ENCODE measurements at regions not wholly inside any gene's neighbourhood (a gene's known extent, or its start where the extent isn't known, plus 50 kb on each side); places are given as distances from the start of the nearest gene placed in this dataset.

DNA sequence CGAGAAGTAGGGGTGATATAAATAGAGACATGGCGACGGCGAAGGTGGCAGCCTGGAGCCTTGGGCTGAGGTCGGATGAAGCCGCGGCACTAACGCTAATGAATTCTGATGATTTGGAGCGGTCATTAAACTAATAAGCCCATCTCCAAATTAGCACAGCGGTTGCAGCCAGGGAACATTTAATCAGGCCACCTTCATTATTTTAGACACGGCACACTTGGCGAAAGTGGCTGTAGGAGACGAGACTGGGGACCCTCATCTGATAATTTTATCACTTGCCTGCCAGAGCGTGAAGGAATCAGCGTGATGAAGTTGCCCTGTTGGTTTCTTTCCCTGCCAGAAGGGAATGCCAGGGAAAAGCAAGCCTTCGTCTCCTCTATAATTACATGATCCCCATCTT lies 664.3 kb upstream of the TBX3 start:
- Histone ChIP-seq H3K79me2 (ENCODE audit: insufficient read depth) (no peaks in the 10 kb centered on the region), H3K27me3 (replicated peaks; ENCODE audit: insufficient read depth) (no peaks in the 10 kb centered on the region), H3K36me3 (ENCODE audit: low read depth) (no peaks in the 10 kb centered on the region), H3K4me1 (ENCODE audit: insufficient read depth) (peaks cover 13% of the 10 kb centered on the region), H3K9me2 (ENCODE audit: insufficient read depth) (no peaks in the 10 kb centered on the region), H2AFZ (no peak overlapping the region), H3K9me3 (ENCODE audit: low read depth) (no peaks in the 10 kb centered on the region), H4K20me1 (ENCODE audit: insufficient read depth) (no peaks in the 10 kb centered on the region), H3K4me3 (no peak overlapping the region), H3K27ac (no peak overlapping the region), H3K9ac (no peak overlapping the region), H3K4me2 (ENCODE audit: unreplicated experiment) (no peak overlapping the region), H3F3A (ENCODE audit: insufficient read depth) (peaks cover 14% of the 10 kb centered on the region; the same call in 1 of the 2 replicates)
- DNase-seq, result no peak
- in situ Hi-C loops (cut with MboI), result no loop called here
- TF ChIP-seq EZH2 (IDR thresholded peaks at IDR 0.05; ENCODE audit: insufficient read depth, poor library complexity, severe bottlenecking), result no peak
- no peak for TF ChIP-seq EZH2phosphoT487 (IDR thresholded peaks at IDR 0.05; ENCODE audit: insufficient read depth, low read depth)
- 97% methylated on average over 16 of the region's 16 CpGs for WGBS, 2 experiments (ENCODE audit: low coverage in 1 of 2, low lambda C conversion rate in 2 of 2, missing lambda C conversion rate in 2 of 2)

DNA sequence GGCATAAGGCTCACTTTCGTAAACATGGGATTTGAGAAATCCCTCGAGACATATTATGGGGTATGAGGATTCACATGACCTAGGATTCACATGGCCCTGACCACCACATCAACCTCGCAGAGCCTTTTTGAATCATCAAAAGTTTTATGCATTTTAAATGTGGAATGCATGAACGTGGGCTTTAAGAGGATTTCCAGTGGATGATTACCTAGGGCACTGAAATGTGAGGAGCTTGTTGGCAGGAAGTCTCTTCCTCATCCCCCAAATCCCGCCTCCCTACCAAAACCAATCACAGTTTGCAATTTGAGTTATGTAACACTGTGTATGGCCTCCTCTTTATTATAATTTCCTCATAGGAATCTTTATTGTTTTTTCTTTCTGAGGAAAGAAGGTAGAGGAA lies 659.6 kb upstream of the TBX3 start:
- Histone ChIP-seq H3K4me1 (ENCODE audit: insufficient read depth) (peaks cover 15% of the 10 kb centered on the region), H3K36me3 (ENCODE audit: low read depth) (no peaks in the 10 kb centered on the region), H3F3A (ENCODE audit: insufficient read depth) (peaks cover 20% of the 10 kb centered on the region), H3K9ac (no peak overlapping the region), H3K9me3 (ENCODE audit: low read depth) (no peaks in the 10 kb centered on the region), H3K27ac (no peak overlapping the region), H3K4me2 (ENCODE audit: unreplicated experiment) (no peak overlapping the region), H3K4me3 (no peak overlapping the region), H4K20me1 (ENCODE audit: insufficient read depth) (no peaks in the 10 kb centered on the region), H3K79me2 (ENCODE audit: insufficient read depth) (no peaks in the 10 kb centered on the region), H3K9me2 (ENCODE audit: insufficient read depth) (no peaks in the 10 kb centered on the region), H3K27me3 (replicated peaks; ENCODE audit: insufficient read depth) (no peaks in the 10 kb centered on the region), H2AFZ (no peak overlapping the region)
- DNase-seq, result no peak
- no peak for TF ChIP-seq EZH2 (IDR thresholded peaks at IDR 0.05; ENCODE audit: insufficient read depth, poor library complexity, severe bottlenecking)
- in situ Hi-C loops (cut with MboI), result no loop called here
- WGBS, 2 experiments (ENCODE audit: low coverage in 1 of 2, low lambda C conversion rate in 2 of 2, missing lambda C conversion rate in 2 of 2), result 95 to 99% methylated on average over 5 of the region's 5 CpGs

DNA sequence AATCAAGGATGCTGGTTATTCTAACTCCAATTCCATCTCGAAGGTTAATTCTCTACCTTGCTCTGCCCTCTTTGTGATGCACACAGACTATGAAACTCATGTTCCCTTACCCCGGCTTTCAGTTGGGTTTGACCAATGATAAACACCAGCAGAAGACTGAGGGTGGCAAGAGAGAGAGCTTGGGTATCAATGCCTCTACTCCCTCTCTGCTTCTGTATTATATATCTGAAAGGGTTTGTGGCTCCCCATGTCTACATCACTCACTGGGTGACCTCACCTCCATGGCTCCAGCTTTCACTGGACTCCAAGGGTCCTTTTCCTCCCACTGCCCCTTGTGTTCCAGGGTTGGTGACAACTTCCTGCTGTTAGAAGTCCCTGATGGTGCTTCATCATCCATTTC lies 659.0 kb upstream of the TBX3 start:
- Histone ChIP-seq H3K4me3 (no peak overlapping the region), H3K36me3 (ENCODE audit: low read depth) (no peaks in the 10 kb centered on the region), H3F3A (ENCODE audit: insufficient read depth) (peaks cover 25% of the 10 kb centered on the region), H3K9me2 (ENCODE audit: insufficient read depth) (no peaks in the 10 kb centered on the region), H2AFZ (no peak overlapping the region), H3K9ac (no peak overlapping the region), H3K4me2 (ENCODE audit: unreplicated experiment) (no peak overlapping the region), H3K9me3 (ENCODE audit: low read depth) (no peaks in the 10 kb centered on the region), H3K4me1 (ENCODE audit: insufficient read depth) (peaks cover 15% of the 10 kb centered on the region), H3K27ac (no peak overlapping the region), H3K27me3 (replicated peaks; ENCODE audit: insufficient read depth) (no peaks in the 10 kb centered on the region), H4K20me1 (ENCODE audit: insufficient read depth) (no peaks in the 10 kb centered on the region), H3K79me2 (ENCODE audit: insufficient read depth) (no peaks in the 10 kb centered on the region)
- DNase-seq, result no peak
- TF ChIP-seq EZH2phosphoT487 (IDR thresholded peaks at IDR 0.05; ENCODE audit: insufficient read depth, low read depth) (no peak), EZH2 (IDR thresholded peaks at IDR 0.05; ENCODE audit: insufficient read depth, poor library complexity, severe bottlenecking) (no peak)
- in situ Hi-C loops (cut with MboI), result no loop called here
- WGBS, 2 experiments (ENCODE audit: low coverage in 1 of 2, low lambda C conversion rate in 2 of 2, missing lambda C conversion rate in 2 of 2), result 95 to 98% methylated on average over 2 of the region's 2 CpGs

DNA sequence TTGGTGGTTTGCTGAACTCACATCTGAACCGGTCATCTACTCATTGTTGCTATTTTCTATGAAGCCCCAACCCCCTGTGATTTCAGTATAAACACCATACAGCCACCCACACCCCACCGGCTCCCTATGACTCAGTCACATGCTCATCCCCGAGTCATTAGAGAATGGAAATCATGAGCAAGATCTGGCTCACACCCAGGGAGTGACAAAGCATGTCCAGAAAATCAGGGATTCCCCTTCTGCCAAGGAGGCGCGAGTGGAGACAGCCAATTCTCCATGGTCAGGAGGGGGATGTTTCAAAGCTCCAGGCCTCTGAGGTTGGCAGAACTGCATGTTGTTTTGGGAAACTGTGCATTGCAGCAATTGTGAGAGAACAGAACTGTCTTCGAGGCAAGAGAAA lies 657.5 kb upstream of the TBX3 start:
- H3K9ac ChIP-seq, result peak overlapping the region; percentile 58
- H3K4me1 ChIP-seq (ENCODE audit: insufficient read depth), result peaks cover 22% of the 10 kb centered on the region
- H3K9me3 ChIP-seq (ENCODE audit: low read depth), result no peaks in the 10 kb centered on the region
- peaks cover 30% of the 10 kb centered on the region for H3F3A ChIP-seq (ENCODE audit: insufficient read depth)
- peak overlapping the region; percentile 38 for H3K4me2 ChIP-seq (ENCODE audit: unreplicated experiment)
- peak overlapping the region; percentile 71 for H3K27ac ChIP-seq
- H3K9me2 ChIP-seq (ENCODE audit: insufficient read depth), result no peaks in the 10 kb centered on the region
- no peak overlapping the region for H2AFZ ChIP-seq
- TF ChIP-seq EZH2phosphoT487 (IDR thresholded peaks at IDR 0.05; ENCODE audit: insufficient read depth, low read depth) (no peak), EZH2 (IDR thresholded peaks at IDR 0.05; ENCODE audit: insufficient read depth, poor library complexity, severe bottlenecking) (no peak)
- in situ Hi-C loops (cut with MboI), result no loop called here
- H4K20me1 ChIP-seq (ENCODE audit: insufficient read depth), result no peaks in the 10 kb centered on the region
- H3K27me3 ChIP-seq (replicated peaks; ENCODE audit: insufficient read depth), result no peaks in the 10 kb centered on the region
- H3K79me2 ChIP-seq (ENCODE audit: insufficient read depth), result no peaks in the 10 kb centered on the region
- WGBS, 2 experiments (ENCODE audit: low coverage in 1 of 2, low lambda C conversion rate in 2 of 2, missing lambda C conversion rate in 2 of 2), result 0 to 2% methylated on average over 6 of the region's 6 CpGs
- H3K36me3 ChIP-seq (ENCODE audit: low read depth), result no peaks in the 10 kb centered on the region
- H3K4me3 ChIP-seq, result no peak overlapping the region
- peak; percentile 97 for DNase-seq

Data from GM23248 (cell line).